A549 (cell line): ENCODE measurements at regions not wholly inside any gene's neighbourhood (a gene's known extent, or its start where the extent isn't known, plus 50 kb on each side); places are given as distances from the start of the nearest gene placed in this dataset.

ENCODE experiments used
- KDM1A ChIP-seq: fragments of 200-600 bp; sonication (generic); IDR thresholded peaks from 2 replicates; pipeline ENCODE4 v1.6.1; 2016; ENCODE audit warnings: low read depth, mild to moderate bottlenecking
- RFX5 ChIP-seq: fragments of 450-650 bp; IDR thresholded peaks from 2 replicates; pipeline ENCODE4 v1.7.1; 2014; ENCODE audit warnings: antibody characterized with exemption, mild to moderate bottlenecking, moderate library complexity
- SMC3 ChIP-seq: fragments of >200 bp; sonication (Bioruptor Twin); formaldehyde crosslinking; IDR thresholded peaks from 3 replicates; pipeline ENCODE4 v1.6.1; 2018; ENCODE audit warnings: inconsistent platforms
- SREBF2 ChIP-seq: fragments of 450-650 bp; IDR thresholded peaks from 2 replicates; pipeline ENCODE4 v1.6.1; 2014; ENCODE audit warnings: mild to moderate bottlenecking, moderate library complexity
- TF ChIP-seq, protein P1 (sequence below): fragments of >200 bp; sonication (Bioruptor Twin); formaldehyde crosslinking; IDR thresholded peaks from 3 replicates; pipeline ENCODE4 v1.5.1; 2016

- TF ChIP-seq, protein P1, sequence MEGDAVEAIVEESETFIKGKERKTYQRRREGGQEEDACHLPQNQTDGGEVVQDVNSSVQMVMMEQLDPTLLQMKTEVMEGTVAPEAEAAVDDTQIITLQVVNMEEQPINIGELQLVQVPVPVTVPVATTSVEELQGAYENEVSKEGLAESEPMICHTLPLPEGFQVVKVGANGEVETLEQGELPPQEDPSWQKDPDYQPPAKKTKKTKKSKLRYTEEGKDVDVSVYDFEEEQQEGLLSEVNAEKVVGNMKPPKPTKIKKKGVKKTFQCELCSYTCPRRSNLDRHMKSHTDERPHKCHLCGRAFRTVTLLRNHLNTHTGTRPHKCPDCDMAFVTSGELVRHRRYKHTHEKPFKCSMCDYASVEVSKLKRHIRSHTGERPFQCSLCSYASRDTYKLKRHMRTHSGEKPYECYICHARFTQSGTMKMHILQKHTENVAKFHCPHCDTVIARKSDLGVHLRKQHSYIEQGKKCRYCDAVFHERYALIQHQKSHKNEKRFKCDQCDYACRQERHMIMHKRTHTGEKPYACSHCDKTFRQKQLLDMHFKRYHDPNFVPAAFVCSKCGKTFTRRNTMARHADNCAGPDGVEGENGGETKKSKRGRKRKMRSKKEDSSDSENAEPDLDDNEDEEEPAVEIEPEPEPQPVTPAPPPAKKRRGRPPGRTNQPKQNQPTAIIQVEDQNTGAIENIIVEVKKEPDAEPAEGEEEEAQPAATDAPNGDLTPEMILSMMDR = no peak
- TF ChIP-seq SMC3 (no peak), SREBF2 (no peak), KDM1A (no peak), RFX5 (no peak)
These were observed 636.0 kb upstream of the PTCHD4 start for GRCh38 chr6:48747040-48747439.
